GM19395 (cell line): ENCODE measurements at regions not wholly inside any gene's neighbourhood (a gene's known extent, or its start where the extent isn't known, plus 50 kb on each side); places are given as distances from the start of the nearest gene placed in this dataset.

Source experiments
- ATAC-seq: cut with Tn5 transposase; IDR thresholded peaks from one replicate; pipeline ENCODE4 v1.9.1; 2021; ENCODE audit warnings: mild to moderate bottlenecking, moderate library complexity; ENCODE audit not compliant: unreplicated experiment

- ATAC-seq: no peak
Measured at GRCh38 chr5:152855441-152855840, 450.4 kb upstream of the NMUR2 start.

GRCh38 chr5:152861231-152861630 is 456.2 kb upstream of the NMUR2 start:
- ATAC-seq: no peak

DNA sequence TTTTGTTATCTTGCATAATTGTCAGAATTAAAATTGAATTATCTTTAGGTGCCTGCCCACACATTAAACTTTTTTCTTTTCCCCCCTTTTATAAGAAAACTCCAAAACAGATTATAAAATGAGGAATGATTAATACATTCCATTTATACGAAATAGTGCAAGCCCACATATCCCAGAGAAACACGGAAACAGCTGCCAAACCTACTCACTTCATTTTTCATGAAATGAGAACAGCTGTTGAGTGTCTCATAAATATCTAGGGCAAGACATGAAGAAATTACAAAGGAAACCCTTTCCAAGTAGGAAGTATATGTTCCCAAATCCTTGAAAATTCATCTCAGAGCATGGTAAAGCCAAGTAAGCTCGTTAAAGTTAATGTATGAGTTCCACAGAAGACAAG is 459.4 kb upstream of the NMUR2 start:
- ATAC-seq: no peak

GRCh38 chr5:152864991-152865390 is 459.9 kb upstream of the NMUR2 start:
- no peak for ATAC-seq

DNA sequence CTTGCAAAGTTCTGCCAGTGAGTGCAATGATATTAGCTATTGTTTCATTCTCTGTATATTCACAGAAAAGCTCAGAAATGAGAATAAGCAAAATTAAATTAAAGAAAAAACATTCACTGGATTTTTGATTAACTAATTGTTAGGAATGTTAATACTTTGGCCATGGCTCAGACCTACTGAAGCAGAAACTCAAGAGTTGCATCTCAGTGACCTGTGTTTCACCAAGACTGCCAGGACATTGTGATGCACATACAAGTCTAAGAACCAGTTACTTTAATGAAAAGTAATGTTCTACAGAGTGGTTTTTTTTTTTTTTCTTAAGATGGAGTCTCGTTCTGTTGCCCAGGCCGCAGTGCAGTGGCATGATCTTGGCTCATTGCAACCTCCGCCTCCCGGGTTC is 464.9 kb upstream of the NMUR2 start:
- no peak for ATAC-seq

DNA sequence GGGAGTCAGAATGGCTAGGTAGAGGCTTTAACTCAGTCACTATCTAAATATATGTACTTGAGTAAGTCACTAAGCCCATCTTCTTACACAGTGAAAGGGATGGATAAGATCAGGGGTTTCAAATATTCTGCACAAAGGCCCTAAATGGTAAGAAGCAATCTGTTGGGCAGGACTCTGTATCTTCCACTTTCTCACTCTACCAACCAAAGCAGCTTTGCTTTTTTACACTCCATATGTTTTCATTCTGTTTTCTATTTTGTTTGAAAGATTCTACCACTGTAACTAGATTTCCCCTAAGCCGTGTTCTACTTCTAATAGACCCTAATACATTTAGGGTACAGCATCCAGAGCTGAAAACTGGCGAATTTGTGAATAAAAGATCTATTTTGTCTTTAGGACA is 477.5 kb upstream of the NMUR2 start:
- no peak for ATAC-seq

DNA sequence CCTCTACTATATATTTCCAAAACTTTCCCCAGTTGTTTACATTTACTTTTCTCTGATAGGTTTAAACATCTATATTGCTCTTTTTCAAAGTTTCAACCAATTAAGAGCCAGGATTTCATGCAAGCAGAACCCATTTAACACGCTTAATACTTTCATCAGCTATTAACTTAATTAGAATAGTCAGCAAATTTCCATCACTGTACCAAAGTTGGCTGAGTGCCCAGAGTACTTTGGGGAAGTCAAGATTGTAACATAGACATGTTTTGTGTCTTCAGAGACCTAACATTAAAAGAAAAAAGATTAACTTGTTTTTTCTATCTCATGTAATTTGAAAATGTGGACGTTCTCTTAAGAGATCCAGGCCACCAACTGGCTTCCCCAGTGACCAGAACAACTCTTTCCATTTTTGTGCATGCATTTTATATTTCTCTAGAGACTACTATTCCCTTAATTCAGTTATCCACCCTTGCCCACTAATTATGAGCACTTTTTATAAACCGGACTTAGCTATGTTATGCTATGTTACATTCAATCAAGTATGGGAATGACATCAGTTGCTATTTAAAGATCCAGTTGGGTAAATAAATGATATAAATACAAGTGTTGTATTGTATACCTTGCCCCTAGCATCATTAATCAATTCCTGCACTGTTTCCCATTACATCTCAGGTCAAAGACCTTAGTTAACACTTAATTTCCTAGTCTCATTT is 478.1 kb upstream of the NMUR2 start:
- ATAC-seq: no peak

GRCh38 chr5:152884006-152884405 is 478.9 kb upstream of the NMUR2 start:
- no peak for ATAC-seq

DNA sequence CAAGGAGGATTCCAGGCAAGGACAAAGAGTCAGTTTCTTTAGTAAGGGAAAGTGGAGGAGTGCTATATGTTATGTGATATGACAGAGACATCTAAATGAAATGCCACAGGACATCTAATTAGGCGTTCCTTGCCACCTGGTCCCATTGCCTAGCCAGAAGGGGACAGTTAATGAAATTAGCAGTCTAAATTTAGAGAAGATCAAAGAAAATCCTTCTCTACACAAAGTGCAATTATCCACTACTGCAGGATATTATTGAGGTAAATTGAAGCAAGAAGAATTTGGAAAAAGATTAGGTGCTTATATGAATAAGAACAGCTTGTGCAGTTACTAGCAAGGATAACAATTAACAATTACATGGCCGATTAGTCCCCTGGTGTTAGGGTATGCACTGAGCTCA is 495.3 kb upstream of the NMUR2 start:
- ATAC-seq: no peak

DNA sequence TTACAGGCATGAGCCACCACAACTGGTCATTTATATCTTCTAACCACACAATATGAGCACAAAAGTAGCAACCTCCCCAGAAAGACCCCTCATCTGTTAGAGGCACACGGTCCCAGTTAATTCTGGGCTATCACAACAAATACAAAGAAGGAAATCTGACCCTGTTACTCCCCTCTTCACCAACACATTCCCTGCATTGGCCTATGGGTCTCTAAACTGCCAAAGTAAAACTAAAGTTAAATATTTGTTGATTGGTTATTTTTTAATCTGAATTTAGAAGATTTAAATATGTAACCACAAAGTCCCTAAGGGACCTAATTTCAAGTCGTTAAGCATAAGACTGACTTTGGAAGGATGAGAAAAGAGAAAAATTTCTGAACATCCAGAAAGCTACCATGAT is 496.7 kb upstream of the NMUR2 start:
- no peak for ATAC-seq

- ATAC-seq: no peak
Measured at GRCh38 chr5:152905286-152905685, 500.2 kb upstream of the NMUR2 start.

GRCh38 chr5:152907488-152908245 is 502.6 kb upstream of the NMUR2 start:
- ATAC-seq: no peak

DNA sequence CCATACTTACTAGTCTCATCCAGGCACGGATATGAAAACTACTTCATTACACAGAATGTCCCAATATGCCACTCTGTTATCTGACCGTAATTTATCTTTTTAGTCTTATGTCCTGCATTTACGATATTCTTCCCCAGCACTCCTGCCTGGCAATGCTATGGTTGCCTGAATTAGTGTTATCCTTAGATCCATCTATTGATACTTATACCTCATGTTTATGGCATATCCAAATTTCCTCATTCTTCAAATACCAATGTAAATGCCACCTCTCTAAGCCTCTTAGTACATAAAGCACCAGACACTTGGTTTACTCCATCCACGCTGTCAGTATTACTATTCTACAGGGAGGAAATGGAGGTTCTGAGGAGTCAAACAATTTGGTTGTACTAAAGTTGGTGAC is 507.8 kb upstream of the NMUR2 start:
- no peak for ATAC-seq

DNA sequence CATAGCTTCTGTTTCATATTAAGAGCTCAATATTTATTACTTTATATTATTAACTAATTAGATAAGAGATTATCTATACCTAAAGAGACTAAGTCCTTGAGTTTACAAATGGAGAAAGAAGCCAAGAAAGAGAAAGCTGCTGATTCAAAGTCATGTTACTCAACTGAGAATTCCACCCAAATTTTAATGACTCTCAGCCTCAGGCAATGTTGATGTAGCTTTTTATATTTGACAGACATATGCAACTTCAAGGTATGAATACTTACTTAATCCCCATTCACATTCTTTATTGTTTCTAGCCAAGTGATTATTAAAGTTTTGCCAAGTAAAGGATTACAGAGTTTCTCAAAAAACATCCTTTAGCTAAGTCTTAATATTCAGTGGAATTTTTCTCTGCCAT is 527.5 kb upstream of the NMUR2 start:
- no peak for ATAC-seq

DNA sequence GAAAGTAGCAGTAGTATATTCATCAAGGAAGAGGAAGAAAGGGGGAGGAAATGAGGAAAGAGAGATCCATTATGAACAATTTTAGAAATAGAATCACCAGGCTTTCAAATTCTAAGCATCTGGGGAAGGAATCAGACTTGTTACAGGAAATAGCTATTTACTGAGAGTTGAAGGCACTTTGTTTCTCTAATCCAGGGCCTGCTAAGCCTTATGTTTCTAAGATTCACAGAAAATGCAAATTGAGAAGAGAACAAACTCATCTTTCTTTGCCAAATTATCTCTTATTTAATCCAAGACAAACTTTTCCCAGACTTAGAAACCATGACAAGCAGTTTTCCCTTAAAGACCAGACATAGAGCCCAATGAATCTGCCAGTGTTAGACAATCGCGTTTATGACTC is 528.0 kb upstream of the NMUR2 start:
- no peak for ATAC-seq

- ATAC-seq: no peak
Measured at GRCh38 chr5:152938630-152939029, 533.6 kb upstream of the NMUR2 start.

DNA sequence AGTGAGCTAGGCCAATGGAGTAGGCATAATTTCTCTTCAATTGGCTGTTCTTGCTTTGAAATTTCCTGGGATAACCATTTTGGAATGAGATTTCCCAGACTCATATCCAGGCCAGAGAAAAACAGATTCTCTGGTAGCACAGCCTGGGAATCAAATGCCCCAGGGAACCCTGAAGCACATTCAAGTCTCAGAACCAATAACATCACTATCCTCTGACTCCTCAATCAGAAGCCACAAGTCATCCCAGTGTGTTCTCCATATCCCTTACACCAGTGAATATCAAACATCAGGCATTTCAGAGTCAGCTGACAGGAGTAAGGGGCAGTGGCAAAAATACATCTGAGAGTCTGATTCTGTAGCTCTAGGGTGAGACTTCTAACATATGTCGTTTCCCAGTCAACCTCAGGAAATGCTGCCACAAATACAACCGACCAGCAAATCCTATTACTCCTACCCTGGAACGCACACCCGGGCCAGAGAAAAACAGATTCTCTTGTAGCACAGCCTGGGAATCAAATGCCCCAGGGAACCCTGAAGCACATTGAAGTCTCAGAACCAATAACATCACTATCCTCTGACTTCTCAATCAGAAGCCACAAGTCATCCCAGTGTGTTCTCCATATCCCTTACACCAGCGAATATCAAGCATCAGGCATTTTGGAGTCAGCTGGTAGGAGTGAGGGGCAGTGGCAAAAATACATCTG is 537.7 kb upstream of the NMUR2 start:
- no peak for ATAC-seq

DNA sequence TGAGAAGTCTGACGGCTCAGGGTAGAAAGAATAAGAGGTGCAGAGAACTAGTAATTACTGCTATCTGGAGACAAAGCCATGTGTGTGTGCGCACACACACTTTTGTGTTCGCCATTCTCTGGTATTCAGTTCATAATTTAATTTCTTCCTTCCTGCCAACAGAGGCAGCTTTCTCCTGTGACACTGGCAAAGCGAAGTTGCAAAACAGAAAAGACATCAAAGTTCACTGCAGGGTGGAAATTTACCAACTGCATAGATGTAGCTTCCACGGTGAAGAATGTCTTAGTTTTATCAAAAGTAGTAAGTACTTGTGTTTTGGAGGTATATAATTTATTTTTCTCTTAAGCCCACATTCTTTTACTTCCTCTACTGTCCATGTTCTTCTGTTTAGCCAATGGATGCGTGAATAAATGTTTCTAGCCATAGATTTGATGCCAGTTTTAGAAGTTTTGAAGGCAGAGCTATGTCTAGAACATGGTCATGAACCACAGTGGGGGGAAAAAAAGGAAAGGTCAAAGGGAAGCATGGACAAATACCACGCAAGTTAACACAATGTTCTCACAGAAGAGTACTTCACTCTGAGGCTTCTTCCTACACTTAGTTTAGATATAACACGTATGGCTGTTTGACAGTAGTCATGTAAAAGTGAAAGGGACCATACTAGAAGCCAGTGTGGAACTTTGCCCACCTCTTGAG is 536.5 kb upstream of the GRIA1 start:
- ATAC-seq: no peak

GRCh38 chr5:152956943-152957613 is 533.4 kb upstream of the GRIA1 start:
- ATAC-seq: no peak

DNA sequence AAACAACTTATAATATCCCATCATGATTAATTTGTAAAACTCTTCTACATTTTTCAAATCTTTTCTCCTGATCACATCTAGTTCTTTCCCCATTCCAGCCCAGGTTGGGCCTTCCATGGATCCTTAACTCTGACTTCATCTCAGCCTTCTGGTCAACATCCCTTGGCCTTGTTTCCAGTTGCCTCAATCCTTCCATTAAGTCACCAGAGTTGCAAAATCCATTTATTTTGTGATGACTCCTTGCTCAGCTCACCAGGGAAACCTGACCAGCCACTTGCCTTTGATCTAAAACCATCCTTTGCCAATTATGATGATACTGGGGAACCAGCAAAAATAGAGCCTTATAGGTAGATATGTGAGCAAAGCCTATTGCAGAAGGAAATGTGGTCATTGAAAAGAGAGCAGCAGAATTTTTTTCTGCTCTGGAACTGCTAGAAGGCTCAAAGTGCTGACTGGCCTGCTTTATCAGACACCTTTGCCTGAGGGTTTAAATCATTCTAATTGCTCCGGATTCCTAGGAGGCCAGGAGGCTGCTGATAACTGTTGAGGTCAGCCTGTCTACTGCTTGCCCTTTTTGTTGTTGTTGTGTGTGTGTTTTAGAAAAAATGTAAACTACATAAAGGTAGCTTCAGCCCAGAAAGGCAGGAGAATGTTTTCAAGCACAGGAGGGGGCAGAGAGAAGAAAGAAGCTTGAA is 512.2 kb upstream of the GRIA1 start:
- ATAC-seq: no peak
